Neural cell (in vitro differentiated cells): ENCODE measurements at regions not wholly inside any gene's neighbourhood (a gene's known extent, or its start where the extent isn't known, plus 50 kb on each side); places are given as distances from the start of the nearest gene placed in this dataset.

ENCODE experiments used
- H2AFZ ChIP-seq: fragments of 200-600, 300-800 bp; sonication (generic), shearing (Covaris generic); 2 replicates; pipeline ENCODE4 v1.6.0; 2014; ENCODE audit warnings: low read depth, mild to moderate bottlenecking, antibody characterized with exemption, low read length, moderate library complexity
- H3F3A ChIP-seq: fragments of 200-600 bp; shearing (Covaris generic); 2 replicates; pipeline ENCODE4 v1.6.1; 2016; ENCODE audit warnings: mild to moderate bottlenecking, moderate library complexity, mixed read lengths, antibody characterized with exemption, low read length; ENCODE audit not compliant: insufficient read depth, poor library complexity, severe bottlenecking
- H3K27ac ChIP-seq: fragments of 200-600, 300-800 bp; sonication (generic), shearing (Covaris generic); 2 replicates; pipeline ENCODE4 v1.5.1; 2014; ENCODE audit warnings: mild to moderate bottlenecking, low read length, moderate library complexity
- H3K27me3 ChIP-seq: fragments of 300-800, 200-600 bp; sonication (generic), shearing (Covaris generic); 2 replicates; pipeline ENCODE4 v1.6.0; 2014; ENCODE audit warnings: mild to moderate bottlenecking, low read depth, low read length, moderate library complexity; ENCODE audit not compliant: insufficient read depth
- H3K36me3 ChIP-seq: fragments of 300-800, 200-600 bp; sonication (generic), shearing (Covaris generic); 2 replicates; pipeline ENCODE4 v1.5.1; 2014; ENCODE audit warnings: mild to moderate bottlenecking, antibody characterized with exemption, low read length, moderate library complexity; ENCODE audit not compliant: insufficient read depth
- H3K4me2 ChIP-seq: fragments of 300-800, 200-600 bp; sonication (generic), shearing (Covaris generic); 2 replicates; pipeline ENCODE4 v1.6.0; 2014; ENCODE audit warnings: mild to moderate bottlenecking, low read length
- H3K4me3 ChIP-seq: fragments of 300-800, 200-600 bp; sonication (generic), shearing (Covaris generic); 2 replicates; pipeline ENCODE4 v1.5.1; 2014; ENCODE audit warnings: mild to moderate bottlenecking, low read length, moderate library complexity
- H3K79me2 ChIP-seq: fragments of 200-600 bp; shearing (Covaris generic); replicated peaks from 2 replicates; pipeline ENCODE4 v1.6.0; 2014; ENCODE audit warnings: mild to moderate bottlenecking, low read length, moderate library complexity; ENCODE audit not compliant: insufficient read depth
- H3K9ac ChIP-seq: fragments of 300-800, 200-600 bp; sonication (generic), shearing (Covaris generic); 2 replicates; pipeline ENCODE4 v1.6.1; 2016; ENCODE audit warnings: mild to moderate bottlenecking, low read length, mixed read lengths
- H3K9me2 ChIP-seq: fragments of 200-600 bp; shearing (Covaris generic); 2 replicates; pipeline ENCODE4 v1.6.1; 2016; ENCODE audit warnings: mild to moderate bottlenecking, low read length, mixed read lengths; ENCODE audit not compliant: insufficient read depth
- H3K9me3 ChIP-seq: fragments of 200-600, 300-800 bp; sonication (generic), shearing (Covaris generic); 2 replicates; pipeline ENCODE4 v1.6.1; 2016; ENCODE audit warnings: mild to moderate bottlenecking, mixed run types, low read length, moderate library complexity, mixed read lengths
- H4K20me1 ChIP-seq: fragments of 200-600 bp; shearing (Covaris generic); 2 replicates; pipeline ENCODE4 v1.6.1; 2016; ENCODE audit warnings: mild to moderate bottlenecking, mixed run types; ENCODE audit not compliant: insufficient read depth
- EP300 ChIP-seq: fragments of 450-650 bp; conservative IDR thresholded peaks from 2 replicates; pipeline ENCODE4 v1.6.1; 2014; ENCODE audit warnings: antibody characterized with exemption, mild to moderate bottlenecking, moderate library complexity; ENCODE audit not compliant: poor library complexity, severe bottlenecking
- EZH2 ChIP-seq: fragments of 200-600, 300-800 bp; shearing (Covaris generic), sonication (generic); IDR thresholded peaks from 2 replicates; pipeline ENCODE4 v1.6.1; 2014; ENCODE audit warnings: antibody characterized with exemption, low read length, borderline replicate concordance, mild to moderate bottlenecking; ENCODE audit not compliant: insufficient read depth, poor library complexity, severe bottlenecking
- MXI1 ChIP-seq: fragments of 450-650 bp; conservative IDR thresholded peaks from 2 replicates; pipeline ENCODE4 v1.6.1; 2014; ENCODE audit warnings: antibody characterized with exemption, mild to moderate bottlenecking; ENCODE audit not compliant: poor library complexity, severe bottlenecking
- POLR2AphosphoS5 ChIP-seq: IDR thresholded peaks from 2 replicates; pipeline ENCODE4 v1.6.1; 2012
- RAD21 ChIP-seq: fragments of 450-650 bp; conservative IDR thresholded peaks from 2 replicates; pipeline ENCODE4 v1.6.1; 2014; ENCODE audit warnings: antibody characterized with exemption, mild to moderate bottlenecking, moderate library complexity
- SMC3 ChIP-seq: fragments of 450-650 bp; conservative IDR thresholded peaks from 2 replicates; pipeline ENCODE4 v1.6.1; 2014; ENCODE audit warnings: antibody characterized with exemption, mild to moderate bottlenecking, moderate library complexity; ENCODE audit not compliant: poor library complexity
- TAF1 ChIP-seq: IDR thresholded peaks from 2 replicates; pipeline ENCODE4 v1.6.1; 2012; ENCODE audit warnings: low read depth
- TF ChIP-seq, protein P1 (sequence below): IDR thresholded peaks from 2 replicates; pipeline ENCODE4 v1.6.1; 2012; ENCODE audit warnings: borderline replicate concordance
- TF ChIP-seq, protein P2 (sequence below): fragments of 450-650 bp; IDR thresholded peaks from 2 replicates; pipeline ENCODE4 v1.5.1; 2014; ENCODE audit warnings: antibody characterized with exemption, mild to moderate bottlenecking, moderate library complexity; ENCODE audit not compliant: poor library complexity, severe bottlenecking

- H3K27me3 ChIP-seq = no peaks in the 10 kb centered on the region
- no peaks in the 10 kb centered on the region for H3K9me2 ChIP-seq
- no peaks in the 10 kb centered on the region for H3K9me3 ChIP-seq
- no peaks in the 10 kb centered on the region for H4K20me1 ChIP-seq
- no peaks in the 10 kb centered on the region for H3F3A ChIP-seq
- H2AFZ ChIP-seq = no peak overlapping the region
- no peak overlapping the region for H3K4me3 ChIP-seq
- no peak overlapping the region for H3K27ac ChIP-seq
- H3K9ac ChIP-seq = no peak overlapping the region
- no peaks in the 10 kb centered on the region for H3K36me3 ChIP-seq
- H3K79me2 ChIP-seq = no peaks in the 10 kb centered on the region
- no peak overlapping the region for H3K4me2 ChIP-seq
- TF ChIP-seq MXI1 (no peak), EP300 (no peak), POLR2AphosphoS5 (no peak), RAD21 (no peak), TAF1 (no peak), SMC3 (no peak), EZH2 (no peak)
- TF ChIP-seq, protein P1, sequence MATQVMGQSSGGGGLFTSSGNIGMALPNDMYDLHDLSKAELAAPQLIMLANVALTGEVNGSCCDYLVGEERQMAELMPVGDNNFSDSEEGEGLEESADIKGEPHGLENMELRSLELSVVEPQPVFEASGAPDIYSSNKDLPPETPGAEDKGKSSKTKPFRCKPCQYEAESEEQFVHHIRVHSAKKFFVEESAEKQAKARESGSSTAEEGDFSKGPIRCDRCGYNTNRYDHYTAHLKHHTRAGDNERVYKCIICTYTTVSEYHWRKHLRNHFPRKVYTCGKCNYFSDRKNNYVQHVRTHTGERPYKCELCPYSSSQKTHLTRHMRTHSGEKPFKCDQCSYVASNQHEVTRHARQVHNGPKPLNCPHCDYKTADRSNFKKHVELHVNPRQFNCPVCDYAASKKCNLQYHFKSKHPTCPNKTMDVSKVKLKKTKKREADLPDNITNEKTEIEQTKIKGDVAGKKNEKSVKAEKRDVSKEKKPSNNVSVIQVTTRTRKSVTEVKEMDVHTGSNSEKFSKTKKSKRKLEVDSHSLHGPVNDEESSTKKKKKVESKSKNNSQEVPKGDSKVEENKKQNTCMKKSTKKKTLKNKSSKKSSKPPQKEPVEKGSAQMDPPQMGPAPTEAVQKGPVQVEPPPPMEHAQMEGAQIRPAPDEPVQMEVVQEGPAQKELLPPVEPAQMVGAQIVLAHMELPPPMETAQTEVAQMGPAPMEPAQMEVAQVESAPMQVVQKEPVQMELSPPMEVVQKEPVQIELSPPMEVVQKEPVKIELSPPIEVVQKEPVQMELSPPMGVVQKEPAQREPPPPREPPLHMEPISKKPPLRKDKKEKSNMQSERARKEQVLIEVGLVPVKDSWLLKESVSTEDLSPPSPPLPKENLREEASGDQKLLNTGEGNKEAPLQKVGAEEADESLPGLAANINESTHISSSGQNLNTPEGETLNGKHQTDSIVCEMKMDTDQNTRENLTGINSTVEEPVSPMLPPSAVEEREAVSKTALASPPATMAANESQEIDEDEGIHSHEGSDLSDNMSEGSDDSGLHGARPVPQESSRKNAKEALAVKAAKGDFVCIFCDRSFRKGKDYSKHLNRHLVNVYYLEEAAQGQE = no peak
- TF ChIP-seq, protein P2, sequence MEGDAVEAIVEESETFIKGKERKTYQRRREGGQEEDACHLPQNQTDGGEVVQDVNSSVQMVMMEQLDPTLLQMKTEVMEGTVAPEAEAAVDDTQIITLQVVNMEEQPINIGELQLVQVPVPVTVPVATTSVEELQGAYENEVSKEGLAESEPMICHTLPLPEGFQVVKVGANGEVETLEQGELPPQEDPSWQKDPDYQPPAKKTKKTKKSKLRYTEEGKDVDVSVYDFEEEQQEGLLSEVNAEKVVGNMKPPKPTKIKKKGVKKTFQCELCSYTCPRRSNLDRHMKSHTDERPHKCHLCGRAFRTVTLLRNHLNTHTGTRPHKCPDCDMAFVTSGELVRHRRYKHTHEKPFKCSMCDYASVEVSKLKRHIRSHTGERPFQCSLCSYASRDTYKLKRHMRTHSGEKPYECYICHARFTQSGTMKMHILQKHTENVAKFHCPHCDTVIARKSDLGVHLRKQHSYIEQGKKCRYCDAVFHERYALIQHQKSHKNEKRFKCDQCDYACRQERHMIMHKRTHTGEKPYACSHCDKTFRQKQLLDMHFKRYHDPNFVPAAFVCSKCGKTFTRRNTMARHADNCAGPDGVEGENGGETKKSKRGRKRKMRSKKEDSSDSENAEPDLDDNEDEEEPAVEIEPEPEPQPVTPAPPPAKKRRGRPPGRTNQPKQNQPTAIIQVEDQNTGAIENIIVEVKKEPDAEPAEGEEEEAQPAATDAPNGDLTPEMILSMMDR = no peak
Observed at GRCh38 chr2:146143971-146144370, 1624.1 kb upstream of the ZEB2 start.

GRCh38 chr2:146138820-146139219 is 1618.9 kb upstream of the ZEB2 start:
- no peak overlapping the region for H3K27ac ChIP-seq
- H3K9me3 ChIP-seq = no peaks in the 10 kb centered on the region
- no peak overlapping the region for H3K9ac ChIP-seq
- H3K27me3 ChIP-seq = no peaks in the 10 kb centered on the region
- H3K36me3 ChIP-seq = no peaks in the 10 kb centered on the region
- H3K4me2 ChIP-seq = no peak overlapping the region
- H3F3A ChIP-seq = no peaks in the 10 kb centered on the region
- TF ChIP-seq, protein P2 = no peak
- TF ChIP-seq POLR2AphosphoS5 = no peak
- TF ChIP-seq EZH2 = no peak
- no peak for TF ChIP-seq SMC3
- TF ChIP-seq EP300 = no peak
- TF ChIP-seq MXI1 = no peak
- TF ChIP-seq TAF1 = no peak
- TF ChIP-seq, protein P1 = no peak
- no peak for TF ChIP-seq RAD21
- H4K20me1 ChIP-seq = no peaks in the 10 kb centered on the region
- H2AFZ ChIP-seq = no peak overlapping the region
- H3K4me3 ChIP-seq = no peak overlapping the region
- H3K79me2 ChIP-seq = no peaks in the 10 kb centered on the region
- no peaks in the 10 kb centered on the region for H3K9me2 ChIP-seq
